Cardiac fibroblast (primary cell): ENCODE measurements at regions not wholly inside any gene's neighbourhood (a gene's known extent, or its start where the extent isn't known, plus 50 kb on each side); places are given as distances from the start of the nearest gene placed in this dataset.

ENCODE experiments used
- DNase-seq, 2 donors: peaks; one replicate each; pipeline versions ENCODE4 v3.0.0 to v3.0.0-alpha.2; 2010; ENCODE audit warnings: low read depth in 2 of 2
- H3K4me3 ChIP-seq, 2 donors: replicated peaks in 1 of 2; 1 replicate in 1 of 2; 2 replicates in 1 of 2; pipeline ENCODE4 v1.5.1; 2011; ENCODE audit warnings: low read depth in 2 of 2, low read length in 2 of 2, mild to moderate bottlenecking in 2 of 2, moderate library complexity in 1 of 2
- CTCF ChIP-seq: IDR thresholded peaks from one replicate; pipeline ENCODE4 v1.5.1; 2011; ENCODE audit warnings: low read depth, mild to moderate bottlenecking, low read length, inconsistent platforms

- H3K4me3 ChIP-seq: no peak overlapping the region
- TF ChIP-seq CTCF: no peak
- DNase-seq: no peak
Observed at GRCh38 chr16:86103320-86103719, 204.4 kb downstream of the IRF8 start.

- TF ChIP-seq CTCF: no peak
- no peak overlapping the region for H3K4me3 ChIP-seq
- no peak for DNase-seq
Observed at GRCh38 chr16:86104537-86105048, 205.6 kb downstream of the IRF8 start.

- DNase-seq: no peak
- H3K4me3 ChIP-seq: no peak overlapping the region
- no peak for TF ChIP-seq CTCF
Observed at GRCh38 chr16:86107215-86107825, 208.4 kb downstream of the IRF8 start.

DNA sequence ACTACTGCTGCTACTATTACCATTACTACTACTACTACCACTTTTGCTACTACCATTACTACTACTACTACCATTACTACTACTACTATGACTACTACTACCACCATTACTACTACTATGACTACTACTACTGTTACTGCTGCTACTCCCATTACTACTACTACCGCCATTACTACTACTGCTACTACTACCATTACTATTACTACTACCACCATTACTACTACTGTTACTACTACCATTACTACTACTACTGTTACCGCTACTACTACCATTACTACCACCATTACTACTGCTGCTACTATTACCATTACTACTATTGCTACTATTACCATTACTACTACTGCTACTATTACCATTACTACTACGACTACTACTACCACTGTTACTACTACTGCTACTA is 209.1 kb downstream of the IRF8 start:
- no peak for TF ChIP-seq CTCF
- no peak overlapping the region for H3K4me3 ChIP-seq
- no peak for DNase-seq

GRCh38 chr16:86110134-86110533 is 211.2 kb downstream of the IRF8 start:
- no peak for TF ChIP-seq CTCF
- H3K4me3 ChIP-seq: no peak overlapping the region
- no peak for DNase-seq

- no peak for DNase-seq
- TF ChIP-seq CTCF: no peak
- no peak overlapping the region for H3K4me3 ChIP-seq
Observed at GRCh38 chr16:86110726-86111125, 211.8 kb downstream of the IRF8 start.

DNA sequence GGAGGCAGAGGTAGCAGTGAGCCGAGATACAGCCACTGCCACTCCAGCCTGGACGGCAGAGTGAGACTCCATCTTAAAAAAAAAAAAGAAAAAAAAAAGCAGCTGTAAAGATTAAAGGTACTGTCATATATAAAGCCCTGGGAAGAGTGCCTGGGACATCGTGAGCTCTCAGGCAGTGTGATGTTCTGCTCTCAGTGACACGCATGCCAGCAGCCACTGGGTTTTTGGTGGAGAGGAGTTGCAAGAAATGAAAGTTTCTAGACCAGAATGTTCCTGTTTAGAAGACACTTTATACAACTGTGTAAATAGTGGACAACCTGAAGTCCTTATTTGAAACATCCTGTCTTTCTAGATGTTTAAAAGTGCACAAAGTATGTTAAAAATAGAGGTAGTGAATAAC is 213.2 kb downstream of the IRF8 start:
- no peak for TF ChIP-seq CTCF
- H3K4me3 ChIP-seq: no peak overlapping the region
- no peak for DNase-seq
